Central memory CD8-positive, alpha-beta T cell (primary cell): ENCODE measurements at regions not wholly inside any gene's neighbourhood (a gene's known extent, or its start where the extent isn't known, plus 50 kb on each side); places are given as distances from the start of the nearest gene placed in this dataset.

Experiments
- ATAC-seq: fragments of 150-1000 bp; cut with Tn5 transposase; replicated peaks from 2 replicates; pipeline ENCODE4 v1.10.0; 2022; ENCODE audit warnings: mild to moderate bottlenecking, moderate FRiP score, moderate number of reproducible peaks; ENCODE audit not compliant: poor library complexity, severe bottlenecking; ENCODE audit errors: extremely low read depth
- DNase-seq, 2 donors: peaks; one replicate each; pipeline ENCODE4 v3.0.0; 2021; ENCODE audit warnings: low spot score in 2 of 2
- H3K27ac Mint-ChIP-seq: one replicate; pipeline ENCODE4 v1.8.0; 2022; ENCODE audit warnings: low read depth, mild to moderate bottlenecking, moderate library complexity, mixed read lengths
- H3K27me3 Mint-ChIP-seq: one replicate; pipeline ENCODE4 v1.8.0; 2022; ENCODE audit warnings: mixed read lengths
- H3K36me3 Mint-ChIP-seq: one replicate; pipeline ENCODE4 v1.8.0; 2022; ENCODE audit warnings: mild to moderate bottlenecking, moderate library complexity, mixed read lengths; ENCODE audit not compliant: insufficient read depth
- H3K4me1 Mint-ChIP-seq: one replicate; pipeline ENCODE4 v1.8.0; 2022; ENCODE audit warnings: mixed read lengths
- H3K4me3 Mint-ChIP-seq: one replicate; pipeline ENCODE4 v1.8.0; 2022; ENCODE audit warnings: mild to moderate bottlenecking, moderate library complexity, mixed read lengths
- H3K9me3 Mint-ChIP-seq: one replicate; pipeline ENCODE4 v1.8.0; 2022; ENCODE audit warnings: mixed read lengths

DNA sequence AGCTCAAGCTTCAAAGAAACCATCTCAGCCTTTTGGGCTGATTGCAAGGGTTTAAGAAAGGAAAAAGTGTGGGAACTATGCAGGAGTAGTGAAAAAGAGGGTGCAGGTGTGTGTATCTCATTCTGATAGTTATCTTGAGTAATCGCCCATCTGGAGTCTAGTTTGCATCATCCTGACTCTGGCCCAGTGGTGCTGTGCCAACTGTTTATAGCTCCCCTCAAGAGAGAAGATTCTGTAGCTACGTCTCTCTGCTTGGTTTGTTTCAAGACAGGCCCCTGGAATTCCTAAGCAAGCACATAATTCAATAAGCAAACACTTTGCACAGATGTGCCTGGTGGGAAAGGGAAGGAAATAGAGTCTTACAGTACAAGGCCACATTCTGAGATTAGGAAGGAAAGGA, 144.4 kb downstream of the HAPSTR1 start:
- no peaks in the 10 kb centered on the region for H3K4me1 Mint-ChIP-seq
- peaks cover 1% of the 10 kb centered on the region for H3K36me3 Mint-ChIP-seq
- no peak for ATAC-seq
- no peak overlapping the region for H3K27ac Mint-ChIP-seq
- H3K4me3 Mint-ChIP-seq = no peak overlapping the region
- no peaks in the 10 kb centered on the region for H3K9me3 Mint-ChIP-seq
- peaks cover 9% of the 10 kb centered on the region for H3K27me3 Mint-ChIP-seq
- no peak for DNase-seq

DNA sequence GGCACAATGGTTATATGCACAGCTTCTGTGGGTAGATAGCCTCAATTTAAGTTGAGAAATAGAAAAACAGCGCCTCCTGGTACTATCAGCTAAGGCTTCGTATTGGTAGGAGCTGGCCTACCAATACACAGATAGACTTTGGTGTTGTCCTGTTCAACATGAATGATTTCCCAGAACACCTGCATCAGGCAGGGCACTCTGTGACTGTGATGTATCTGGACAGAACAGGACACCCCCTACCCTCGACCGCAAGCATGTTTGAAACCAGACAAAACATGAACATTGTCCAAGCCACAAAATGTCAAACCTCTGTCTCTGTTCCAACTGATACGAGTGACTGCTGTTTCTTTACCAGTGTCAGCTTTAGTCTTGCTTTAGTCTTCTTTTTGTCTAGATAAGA, 144.9 kb downstream of the HAPSTR1 start:
- ATAC-seq (no peak), DNase-seq (no peak)
- Mint-ChIP-seq H3K27me3 (peaks cover 9% of the 10 kb centered on the region), H3K4me3 (no peak overlapping the region), H3K9me3 (no peaks in the 10 kb centered on the region), H3K4me1 (no peaks in the 10 kb centered on the region), H3K36me3 (peaks cover 2% of the 10 kb centered on the region), H3K27ac (no peak overlapping the region)

DNA sequence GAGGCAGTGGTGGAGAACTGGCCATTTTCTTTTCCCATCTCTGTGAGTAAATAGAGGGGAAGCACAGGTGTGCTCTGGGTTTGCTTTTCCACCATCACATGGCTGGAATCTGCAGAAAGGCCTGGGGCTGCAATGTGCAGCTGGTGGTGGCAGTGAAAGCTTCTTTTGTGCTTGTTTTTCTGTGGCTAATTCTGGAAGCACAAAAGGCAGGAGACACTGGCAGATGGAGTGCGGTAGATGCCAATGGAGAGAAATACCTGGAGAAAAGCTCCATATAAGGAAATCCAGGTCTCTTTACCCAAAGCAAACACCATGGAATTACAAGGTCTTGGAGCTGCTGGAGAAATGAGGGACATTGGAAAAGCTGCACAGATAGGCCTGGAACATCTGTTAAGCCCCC, 146.9 kb downstream of the HAPSTR1 start:
- Mint-ChIP-seq H3K4me1 (no peaks in the 10 kb centered on the region), H3K27ac (no peak overlapping the region), H3K4me3 (no peak overlapping the region), H3K27me3 (peaks cover 18% of the 10 kb centered on the region), H3K36me3 (peaks cover 2% of the 10 kb centered on the region), H3K9me3 (no peaks in the 10 kb centered on the region)
- DNase-seq (no peak), ATAC-seq (no peak)

DNA sequence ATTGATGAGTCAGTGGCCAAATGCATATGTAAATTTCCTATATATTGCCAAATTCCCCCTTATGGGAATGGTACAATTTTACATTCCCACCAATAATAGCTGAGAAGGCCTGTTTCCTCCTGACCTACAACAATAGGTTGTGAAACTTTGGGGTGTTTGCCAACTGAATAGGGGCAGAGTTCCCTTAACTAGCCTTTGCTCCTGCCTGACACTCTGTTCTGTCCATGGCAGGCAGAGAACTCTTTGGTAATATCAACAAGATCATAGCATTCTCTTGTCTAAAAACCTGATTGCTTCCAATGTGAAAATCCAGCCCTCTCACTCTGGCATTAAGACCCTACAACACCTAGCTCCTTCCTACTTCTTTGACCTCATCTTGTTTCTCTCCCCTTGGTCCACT, 149.7 kb downstream of the HAPSTR1 start:
- peaks cover 2% of the 10 kb centered on the region for H3K36me3 Mint-ChIP-seq
- H3K4me1 Mint-ChIP-seq = no peaks in the 10 kb centered on the region
- H3K27ac Mint-ChIP-seq = no peak overlapping the region
- no peak overlapping the region for H3K4me3 Mint-ChIP-seq
- H3K9me3 Mint-ChIP-seq = no peaks in the 10 kb centered on the region
- DNase-seq (no peak), ATAC-seq (no peak)
- peaks cover 10% of the 10 kb centered on the region for H3K27me3 Mint-ChIP-seq

DNA sequence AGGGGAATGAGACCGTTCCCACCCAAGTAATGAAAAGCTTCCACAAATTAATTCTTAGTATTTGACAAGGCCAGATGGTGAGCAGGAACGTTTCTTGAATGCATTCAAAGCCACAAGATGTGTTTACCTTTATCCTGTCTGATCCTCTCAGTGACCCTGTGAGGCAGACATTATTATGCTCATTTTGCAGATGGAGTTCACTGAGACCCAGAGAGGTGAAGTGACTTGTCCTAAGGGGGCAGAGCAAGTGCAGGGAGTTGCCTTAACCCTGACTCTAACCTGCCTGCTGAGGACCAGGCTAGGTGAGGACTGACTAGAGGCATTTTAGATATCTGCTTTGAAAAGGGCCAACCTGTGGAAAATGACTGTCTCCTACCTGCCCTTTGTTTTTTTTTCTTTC, 156.7 kb downstream of the HAPSTR1 start:
- H3K4me3 Mint-ChIP-seq = no peak overlapping the region
- peaks cover 10% of the 10 kb centered on the region for H3K27me3 Mint-ChIP-seq
- ATAC-seq (no peak), DNase-seq (no peak)
- no peaks in the 10 kb centered on the region for H3K4me1 Mint-ChIP-seq
- H3K27ac Mint-ChIP-seq = no peak overlapping the region
- H3K36me3 Mint-ChIP-seq = no peaks in the 10 kb centered on the region
- no peaks in the 10 kb centered on the region for H3K9me3 Mint-ChIP-seq

DNA sequence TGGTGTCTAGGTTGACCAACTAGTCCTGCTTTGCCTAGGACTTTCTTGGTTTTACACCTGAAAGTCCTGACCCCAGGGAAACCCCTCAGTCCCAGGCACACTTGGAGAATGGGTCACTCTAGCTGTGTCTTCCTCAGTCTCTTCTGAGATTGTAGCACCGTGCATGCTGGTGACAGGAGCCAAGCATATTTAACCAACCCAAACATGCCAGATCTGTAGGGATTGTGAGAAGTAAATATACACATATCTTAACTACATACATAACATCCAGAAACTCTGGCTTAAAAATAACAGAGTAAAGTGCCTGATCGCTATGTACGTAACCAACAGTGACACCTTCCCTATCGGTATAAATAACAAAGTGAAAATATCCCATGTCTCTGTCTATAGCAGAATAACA, 158.1 kb downstream of the HAPSTR1 start:
- Mint-ChIP-seq H3K27ac (no peak overlapping the region), H3K9me3 (no peaks in the 10 kb centered on the region), H3K4me1 (no peaks in the 10 kb centered on the region), H3K36me3 (no peaks in the 10 kb centered on the region), H3K27me3 (peaks cover 22% of the 10 kb centered on the region), H3K4me3 (no peak overlapping the region)
- ATAC-seq (no peak), DNase-seq (no peak)

DNA sequence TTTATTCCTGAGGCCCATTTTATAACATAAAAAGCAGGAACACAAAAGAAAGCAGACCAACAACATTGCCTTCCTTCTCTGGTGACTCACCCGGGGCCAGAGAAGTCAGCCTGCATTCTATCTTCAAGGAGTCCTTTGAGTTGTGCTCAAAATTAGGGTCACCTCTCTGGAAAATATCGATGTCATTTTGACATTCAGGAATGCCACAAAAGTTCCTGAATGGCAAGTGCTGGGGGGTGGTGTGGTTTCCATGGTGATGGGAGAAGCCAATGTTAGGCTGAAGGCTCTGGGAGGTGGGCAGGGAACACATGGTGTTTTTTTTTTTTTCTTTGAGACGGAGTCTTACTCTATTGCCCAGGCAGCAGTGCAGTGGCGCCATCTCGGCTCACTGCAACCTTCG, 159.6 kb downstream of the HAPSTR1 start:
- DNase-seq (no peak), ATAC-seq (no peak)
- H3K4me3 Mint-ChIP-seq = no peak overlapping the region
- H3K27ac Mint-ChIP-seq = no peak overlapping the region
- no peaks in the 10 kb centered on the region for H3K9me3 Mint-ChIP-seq
- peaks cover 37% of the 10 kb centered on the region for H3K27me3 Mint-ChIP-seq
- no peaks in the 10 kb centered on the region for H3K36me3 Mint-ChIP-seq
- no peaks in the 10 kb centered on the region for H3K4me1 Mint-ChIP-seq

DNA sequence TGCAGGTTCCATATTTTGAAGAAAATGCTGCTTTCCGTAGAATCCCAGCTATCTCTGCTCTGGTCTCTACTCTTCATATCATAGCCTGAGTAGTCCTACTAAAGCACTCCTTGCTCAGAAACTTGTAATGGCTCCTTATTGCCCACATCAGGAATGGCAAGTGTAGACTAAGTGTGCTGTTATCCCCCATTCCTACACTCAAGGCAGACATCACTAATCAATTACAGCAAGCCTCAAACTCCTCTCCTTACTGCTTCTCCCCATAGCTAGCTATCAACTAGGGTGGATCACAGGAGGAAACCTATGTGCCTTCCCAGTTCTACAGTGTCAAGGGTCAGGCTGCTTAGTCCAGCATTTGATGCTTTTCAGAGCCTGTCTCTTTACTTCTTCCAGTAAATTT, 163.4 kb downstream of the HAPSTR1 start:
- Mint-ChIP-seq H3K9me3 (no peaks in the 10 kb centered on the region), H3K27me3 (peaks cover 68% of the 10 kb centered on the region)

DNA sequence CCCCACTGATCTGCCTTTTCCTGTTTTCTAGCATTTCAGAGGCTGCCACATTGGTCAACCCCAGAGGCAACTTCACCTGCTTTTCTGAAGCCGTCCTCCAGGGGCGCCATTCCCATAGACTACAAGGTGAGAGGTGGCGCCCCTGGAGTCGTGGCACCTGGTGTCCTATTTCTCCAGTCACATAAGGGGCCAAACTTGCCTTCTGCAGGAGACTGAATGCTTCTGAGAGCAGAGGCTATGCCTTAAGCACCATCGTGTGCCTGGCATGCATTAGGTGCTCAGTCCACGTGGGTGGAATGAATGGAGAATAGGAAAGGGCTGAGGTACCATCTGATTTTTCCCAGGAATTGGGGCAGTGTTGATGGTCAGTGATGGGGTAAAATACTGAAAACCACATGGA, 164.8 kb downstream of the HAPSTR1 start:
- Mint-ChIP-seq H3K9me3 (no peaks in the 10 kb centered on the region), H3K27ac (no peak overlapping the region), H3K4me1 (no peaks in the 10 kb centered on the region), H3K27me3 (peaks cover 74% of the 10 kb centered on the region), H3K36me3 (no peaks in the 10 kb centered on the region), H3K4me3 (no peak overlapping the region)
- DNase-seq (no peak), ATAC-seq (no peak)

More for the DNA sequence above, 163.4 kb downstream of the HAPSTR1 start:
- ATAC-seq = no peak
- Mint-ChIP-seq H3K27ac (no peak overlapping the region), H3K4me1 (no peaks in the 10 kb centered on the region), H3K4me3 (no peak overlapping the region), H3K36me3 (no peaks in the 10 kb centered on the region)
- no peak for DNase-seq

DNA sequence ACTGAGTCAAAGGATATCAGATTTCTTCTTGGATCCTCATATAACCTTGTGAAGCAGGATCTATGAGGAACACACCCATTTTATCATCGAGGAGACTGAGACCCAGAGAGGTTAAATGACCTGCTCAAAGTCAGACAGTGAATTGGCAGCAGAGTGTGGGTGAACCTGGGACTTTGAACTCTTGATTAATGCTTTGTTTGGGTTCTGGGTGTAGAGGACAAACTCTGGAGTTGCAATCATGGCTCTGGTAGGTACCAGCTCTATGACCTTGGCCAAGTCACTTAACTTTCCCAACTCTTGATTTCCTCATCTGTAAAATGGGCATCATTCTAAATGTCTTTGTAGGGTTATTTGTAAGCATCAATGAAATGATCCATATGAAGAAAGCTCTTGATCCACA, 166.4 kb downstream of the HAPSTR1 start:
- no peak for ATAC-seq
- Mint-ChIP-seq H3K27me3 (peaks cover 64% of the 10 kb centered on the region), H3K4me3 (no peak overlapping the region), H3K4me1 (no peaks in the 10 kb centered on the region), H3K27ac (no peak overlapping the region), H3K36me3 (no peaks in the 10 kb centered on the region), H3K9me3 (no peaks in the 10 kb centered on the region)
- DNase-seq = no peak

DNA sequence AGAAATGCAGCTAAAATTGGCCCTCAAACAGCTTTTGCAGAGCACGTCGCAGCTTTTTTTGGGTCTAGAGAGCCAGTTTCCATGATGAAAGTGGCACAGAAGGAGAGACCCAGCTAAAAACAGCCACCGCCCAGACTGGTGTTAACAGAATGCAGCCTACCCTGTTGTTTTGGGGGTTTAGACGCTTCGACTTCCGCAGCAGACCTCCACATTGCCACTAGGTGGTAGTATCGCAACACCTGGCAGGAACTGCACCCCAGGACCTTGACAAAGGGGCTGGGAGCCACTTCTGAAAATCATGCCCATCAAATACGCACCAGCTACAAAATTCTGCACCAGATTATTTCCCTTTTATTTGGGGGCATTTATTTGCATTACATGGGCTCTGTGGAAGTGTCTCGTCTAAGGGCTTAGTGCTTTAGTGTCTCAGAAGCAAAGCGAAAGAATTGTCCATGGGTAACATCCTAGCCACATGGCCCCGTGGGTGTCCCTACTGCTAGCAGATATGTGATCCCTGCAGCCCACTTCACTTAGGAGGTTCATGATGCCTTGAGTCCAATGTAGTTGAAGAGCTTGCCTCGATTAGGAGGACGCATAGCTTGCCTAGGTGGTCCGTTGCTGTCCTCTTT, 167.1 kb downstream of the HAPSTR1 start:
- DNase-seq (no peak), ATAC-seq (no peak)
- peaks cover 61% of the 10 kb centered on the region for H3K27me3 Mint-ChIP-seq
- H3K4me1 Mint-ChIP-seq = no peaks in the 10 kb centered on the region
- H3K9me3 Mint-ChIP-seq = no peaks in the 10 kb centered on the region
- no peak overlapping the region for H3K27ac Mint-ChIP-seq
- H3K36me3 Mint-ChIP-seq = no peaks in the 10 kb centered on the region
- no peak overlapping the region for H3K4me3 Mint-ChIP-seq

DNA sequence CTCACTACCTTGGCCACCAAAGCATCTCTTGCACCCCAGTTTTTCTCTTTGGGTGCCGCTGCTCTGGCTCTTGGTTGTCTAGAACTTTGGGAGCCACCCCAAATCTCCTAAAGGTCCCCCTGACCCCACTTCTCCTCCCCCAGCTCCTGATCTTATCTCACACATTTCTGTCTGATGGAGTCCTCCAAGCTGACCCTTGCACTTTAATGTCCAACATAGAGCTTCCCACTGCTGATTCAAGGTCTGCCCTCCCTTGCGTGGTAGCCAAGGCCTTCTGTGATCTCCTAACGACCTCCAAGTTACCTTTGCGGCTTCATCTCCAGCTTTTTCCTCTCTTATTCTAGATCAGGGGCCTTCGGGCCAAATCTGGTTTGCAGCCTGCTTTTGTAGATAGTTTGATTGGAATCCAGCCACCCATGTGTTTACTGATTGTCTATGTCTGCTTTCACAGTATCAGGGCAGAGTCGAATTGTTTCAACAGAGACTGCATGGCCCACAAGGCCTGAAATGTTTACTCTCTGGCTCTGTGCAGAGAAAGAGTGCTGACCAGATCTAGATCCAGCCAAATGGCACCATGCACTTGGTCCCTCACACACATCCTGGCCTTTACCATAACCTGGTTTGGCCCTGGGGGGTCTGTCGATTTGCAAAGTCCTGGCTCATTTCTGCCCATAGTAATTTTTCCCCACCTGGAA, 168.6 kb downstream of the HAPSTR1 start:
- no peak for DNase-seq
- Mint-ChIP-seq H3K4me1 (no peaks in the 10 kb centered on the region), H3K27me3 (peaks cover 46% of the 10 kb centered on the region), H3K27ac (no peak overlapping the region), H3K36me3 (no peaks in the 10 kb centered on the region), H3K9me3 (no peaks in the 10 kb centered on the region), H3K4me3 (no peak overlapping the region)
- no peak for ATAC-seq

DNA sequence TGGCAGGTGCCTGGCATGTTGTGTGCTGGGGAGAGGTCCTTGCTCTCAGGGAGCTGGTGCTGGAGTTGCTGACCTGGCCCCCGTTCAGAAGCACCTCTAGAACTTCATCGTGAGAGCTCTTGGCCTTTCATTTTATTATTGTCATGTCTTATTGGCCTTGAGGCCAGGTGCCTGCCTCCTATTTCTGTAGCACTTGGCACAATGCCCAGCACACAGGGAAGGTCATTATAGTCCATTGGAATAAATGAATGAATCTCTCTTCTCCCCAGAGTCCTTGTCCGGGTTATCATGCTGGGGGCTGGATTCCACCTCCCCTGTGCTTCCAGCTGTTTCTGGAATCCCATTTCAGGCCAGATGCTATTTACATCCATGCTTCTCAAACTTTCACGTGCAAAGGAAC, 169.2 kb downstream of the HAPSTR1 start:
- ATAC-seq (no peak), DNase-seq (no peak)
- Mint-ChIP-seq H3K36me3 (no peaks in the 10 kb centered on the region), H3K27me3 (peaks cover 44% of the 10 kb centered on the region), H3K27ac (no peak overlapping the region), H3K9me3 (no peaks in the 10 kb centered on the region), H3K4me3 (no peak overlapping the region), H3K4me1 (no peaks in the 10 kb centered on the region)
